ENCODE measurements at regions not wholly inside any gene's neighbourhood (a gene's known extent, or its start where the extent isn't known, plus 50 kb on each side); places are given as distances from the start of the nearest gene placed in this dataset.

GRCh38 chr11:80515097-80515496, 1074.3 kb upstream of the TENM4 start:
- DNase-seq (ENCODE audit: low spot score), result no peak

- DNase-seq (ENCODE audit: low spot score), result no peak
These were observed 1071.7 kb upstream of the TENM4 start for GRCh38 chr11:80512491-80512890.

DNA sequence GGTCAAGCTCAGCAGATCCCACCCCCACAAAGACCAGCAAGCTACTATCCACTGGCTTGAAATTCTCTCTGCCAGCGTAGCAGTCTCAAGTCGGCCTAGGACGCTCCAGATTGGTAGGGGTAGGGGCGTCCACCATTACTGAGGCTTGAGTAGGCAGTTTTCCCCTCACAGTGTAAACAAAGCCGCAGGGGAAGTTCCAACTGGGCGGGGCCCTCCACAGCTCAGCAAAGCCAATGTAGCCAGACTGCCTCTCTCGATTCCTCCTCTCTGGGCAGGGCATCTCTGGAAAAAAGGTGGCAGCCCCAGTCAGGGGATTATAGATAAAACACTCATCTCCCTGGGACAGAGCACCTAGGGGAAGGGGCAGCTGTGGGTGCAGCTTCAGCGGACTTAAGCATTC, 1064.9 kb upstream of the TENM4 start:
- DNase-seq (ENCODE audit: low spot score), result no peak

DNA sequence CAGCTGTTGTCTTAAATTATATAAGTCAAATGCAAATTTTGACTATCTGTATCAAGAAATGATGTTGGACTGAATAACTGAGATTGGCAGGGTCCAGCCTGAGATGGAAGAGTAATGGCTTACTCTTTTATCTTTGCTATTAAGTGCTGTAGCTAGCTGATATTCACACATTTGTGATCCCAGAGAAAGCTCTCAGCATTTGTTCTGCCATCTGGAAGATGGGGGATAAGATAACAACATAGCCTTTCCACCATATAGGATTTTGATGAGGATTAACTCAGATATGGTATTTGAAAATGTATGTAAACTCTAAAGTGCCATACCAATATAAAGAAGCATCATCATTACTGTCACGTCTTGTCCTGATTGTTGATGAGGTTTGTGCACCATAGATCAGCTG, 1063.2 kb upstream of the TENM4 start:
- DNase-seq (ENCODE audit: low spot score), result no peak

GRCh38 chr11:80502511-80502910, 1061.7 kb upstream of the TENM4 start:
- no peak for DNase-seq (ENCODE audit: low spot score)

DNA sequence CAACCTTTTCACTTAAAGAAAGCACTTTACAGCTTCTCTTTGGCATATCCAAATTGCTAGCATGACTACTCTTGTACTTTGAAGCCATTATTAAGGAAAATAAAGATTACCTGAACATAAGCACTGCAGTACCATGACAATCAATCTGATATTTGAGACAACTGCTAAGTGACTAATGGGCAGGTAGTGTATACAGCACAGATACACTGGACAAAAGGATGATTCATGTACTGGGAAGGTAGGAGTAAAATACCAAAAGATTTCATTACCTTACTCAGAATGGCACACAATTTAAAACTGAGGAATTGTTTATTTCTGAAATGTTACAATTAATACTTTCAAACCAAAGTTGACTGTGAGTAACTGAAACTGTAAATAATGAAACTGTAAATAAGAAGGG, 1054.3 kb upstream of the TENM4 start:
- no peak for DNase-seq (ENCODE audit: low spot score)

GRCh38 chr11:80487952-80488351, 1047.1 kb upstream of the TENM4 start:
- DNase-seq (ENCODE audit: low spot score), result no peak

GRCh38 chr11:80486678-80487077, 1045.8 kb upstream of the TENM4 start:
- no peak for DNase-seq (ENCODE audit: low spot score)

DNA sequence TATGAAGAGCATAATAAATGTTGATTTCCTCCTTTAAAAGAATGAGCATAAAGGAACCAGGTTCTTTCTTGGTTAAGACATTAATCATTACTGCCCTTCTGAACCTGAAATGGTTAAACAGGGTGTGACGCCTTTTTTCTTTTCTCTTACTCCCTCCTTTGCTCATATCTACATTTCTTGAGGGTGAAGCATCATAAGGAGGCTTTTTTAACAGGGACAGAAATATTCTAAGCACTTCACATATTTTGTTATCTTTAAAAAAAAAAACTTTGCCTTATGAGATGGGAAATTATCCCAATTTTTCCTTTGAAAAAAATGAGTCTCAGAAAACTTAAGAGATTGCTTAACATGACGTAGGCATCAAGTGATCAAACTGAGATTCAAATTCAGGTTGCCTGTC, 1036.3 kb upstream of the TENM4 start:
- no peak for DNase-seq (ENCODE audit: low spot score)

DNA sequence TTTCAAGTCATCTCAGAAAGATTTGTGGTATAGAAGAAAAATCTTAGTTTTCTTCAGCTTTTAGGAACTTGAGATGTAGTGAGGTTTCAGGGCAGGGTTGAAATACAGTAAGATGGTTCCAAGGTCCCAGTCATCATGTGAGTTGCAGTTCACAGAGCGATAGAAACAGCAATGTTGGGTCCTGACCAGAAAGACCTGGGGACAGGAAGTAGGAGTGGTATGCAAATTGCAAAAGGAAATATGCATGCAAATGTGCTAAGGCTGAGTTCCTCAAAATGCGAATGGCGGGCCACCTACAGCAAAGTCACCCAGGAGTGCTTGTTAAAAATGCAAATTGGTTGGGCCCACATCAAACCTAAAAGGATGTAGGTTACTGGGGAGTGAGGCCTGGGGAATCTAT, 1032.7 kb upstream of the TENM4 start:
- no peak for DNase-seq (ENCODE audit: low spot score)

GRCh38 chr11:80469871-80470270, 1029.0 kb upstream of the TENM4 start:
- DNase-seq (ENCODE audit: low spot score), result no peak

- no peak for DNase-seq (ENCODE audit: low spot score)
These were observed 1025.7 kb upstream of the TENM4 start for GRCh38 chr11:80466570-80466969.

DNA sequence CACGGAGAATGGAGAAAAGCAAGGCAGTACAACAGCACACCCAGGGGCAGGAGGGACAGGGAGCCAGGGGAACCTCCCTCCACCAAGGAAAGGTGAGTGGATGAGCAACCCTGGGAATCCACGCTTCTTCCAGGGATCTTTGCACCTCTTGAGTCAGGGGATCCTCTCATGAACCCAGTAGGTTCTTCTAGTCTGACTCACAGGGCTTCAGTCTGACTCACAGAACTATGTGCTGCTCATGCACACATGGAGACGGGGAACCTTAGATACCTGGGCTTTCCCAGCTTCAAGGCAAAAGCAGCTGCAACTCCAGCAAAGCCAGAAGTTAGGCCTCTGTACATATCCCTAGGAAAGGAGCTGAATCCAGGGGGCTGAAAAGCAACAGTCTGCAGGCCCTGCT, 1021.4 kb upstream of the TENM4 start:
- DNase-seq (ENCODE audit: low spot score), result no peak

- no peak for DNase-seq (ENCODE audit: low spot score)
These were observed 1017.5 kb upstream of the TENM4 start for GRCh38 chr11:80458376-80458775.

GRCh38 chr11:80457823-80458222, 1017.0 kb upstream of the TENM4 start:
- no peak for DNase-seq (ENCODE audit: low spot score)

DNA sequence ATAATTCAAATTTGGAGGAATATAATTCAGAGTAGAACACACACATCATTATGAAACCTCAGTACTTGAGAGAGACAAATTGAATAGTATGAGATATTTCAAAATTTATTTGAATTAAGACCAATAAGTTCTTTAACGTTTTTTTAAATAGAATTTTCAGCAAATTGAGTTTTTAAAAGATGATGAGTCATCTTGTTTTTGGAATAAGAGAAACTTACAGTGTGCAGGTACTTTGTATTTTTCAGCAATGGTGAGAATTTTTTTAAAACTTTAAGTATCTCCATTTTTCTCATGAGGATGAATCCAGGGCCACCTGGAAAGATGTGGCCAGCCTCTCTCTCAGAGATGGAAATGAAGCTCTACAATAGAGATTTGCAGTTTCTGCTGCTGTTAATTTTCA, 1015.0 kb upstream of the TENM4 start:
- no peak for DNase-seq (ENCODE audit: low spot score)

GRCh38 chr11:80451105-80451504, 1010.3 kb upstream of the TENM4 start:
- no peak for DNase-seq (ENCODE audit: low spot score)

DNA sequence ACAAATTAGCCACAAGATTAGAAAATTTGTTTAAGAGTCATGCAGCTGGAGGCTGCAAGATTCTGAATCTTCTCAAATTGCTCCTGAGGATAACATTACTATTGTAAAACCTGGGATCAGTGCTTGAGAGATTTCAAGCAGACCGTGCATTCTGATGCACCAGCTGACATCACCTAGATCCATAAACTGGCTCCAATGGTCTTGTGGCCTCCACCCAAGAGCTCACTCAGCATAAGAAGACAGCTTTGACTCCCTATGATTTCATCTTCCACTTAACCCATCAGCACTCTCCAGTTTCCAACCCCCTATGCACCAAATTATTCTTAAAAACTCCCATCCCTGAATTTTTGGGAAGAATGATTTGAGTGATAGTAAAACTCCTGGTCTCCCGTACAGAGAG, 1007.9 kb upstream of the TENM4 start:
- no peak for DNase-seq (ENCODE audit: low spot score)

DNA sequence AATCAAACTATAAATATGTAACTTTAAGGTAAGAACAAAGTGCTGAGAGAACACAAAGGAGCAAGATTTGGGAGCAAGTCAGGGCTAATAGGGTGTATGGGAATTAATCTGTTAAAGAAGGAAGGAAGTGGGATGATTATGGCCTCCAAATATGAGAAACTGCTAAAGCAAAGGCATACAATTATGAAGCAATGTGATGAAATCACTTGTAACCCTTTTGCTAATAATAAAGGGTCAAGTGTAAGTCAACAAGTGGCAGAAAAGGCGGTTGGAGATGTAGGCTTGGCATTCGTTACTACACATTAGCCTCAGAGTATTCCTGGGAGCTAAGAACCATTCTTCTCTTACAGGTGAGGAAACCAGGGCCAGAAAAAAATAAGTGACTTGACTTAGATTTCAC, 1002.3 kb upstream of the TENM4 start:
- DNase-seq (ENCODE audit: low spot score), result no peak

GRCh38 chr11:80441821-80442220, 1001.0 kb upstream of the TENM4 start:
- peak; percentile 44 for DNase-seq (ENCODE audit: low spot score)

GRCh38 chr11:80440835-80441234, 1000.0 kb upstream of the TENM4 start:
- DNase-seq (ENCODE audit: low spot score), result no peak

GRCh38 chr11:80436547-80436946, 995.7 kb upstream of the TENM4 start:
- no peak for DNase-seq (ENCODE audit: low spot score)

- no peak for DNase-seq (ENCODE audit: low spot score)
These were observed 994.5 kb upstream of the TENM4 start for GRCh38 chr11:80435345-80435744.

GRCh38 chr11:80432057-80432456, 991.2 kb upstream of the TENM4 start:
- DNase-seq (ENCODE audit: low spot score), result no peak

DNA sequence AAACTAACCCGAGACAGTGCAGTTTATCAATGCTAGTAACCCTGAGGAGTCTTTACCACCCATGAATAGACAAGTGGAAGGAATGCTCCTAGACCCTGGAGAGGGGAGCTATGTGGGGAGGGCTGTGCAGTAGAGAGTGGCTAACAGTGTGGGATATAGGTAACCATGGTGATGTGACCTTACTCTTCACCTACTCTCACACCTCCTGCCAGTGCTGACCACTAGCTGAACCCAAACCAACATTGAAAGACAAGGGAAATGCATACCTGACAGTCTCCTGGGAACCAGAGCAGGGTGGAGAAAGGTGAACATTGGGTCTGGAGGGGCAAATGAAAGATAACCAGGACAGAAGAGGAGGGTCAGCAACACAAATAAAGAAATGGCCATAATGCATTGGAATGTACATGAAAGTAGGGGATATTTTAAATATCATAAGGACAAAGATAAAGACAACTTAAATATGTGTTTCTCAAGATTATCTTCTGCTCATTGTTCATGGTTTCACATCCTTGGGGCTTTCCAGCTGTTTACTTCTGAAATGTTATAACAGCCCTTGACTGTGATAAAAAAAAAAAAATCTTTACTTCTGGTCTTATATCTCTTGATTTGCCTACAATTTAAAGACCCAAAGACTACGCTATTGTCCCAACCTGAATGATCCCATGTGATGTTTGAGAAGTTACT, 983.3 kb upstream of the TENM4 start:
- no peak for DNase-seq (ENCODE audit: low spot score)
